OCI-LY1 (cell line): ENCODE measurements at regions not wholly inside any gene's neighbourhood (a gene's known extent, or its start where the extent isn't known, plus 50 kb on each side); places are given as distances from the start of the nearest gene placed in this dataset.

Source experiments
- H2AFZ ChIP-seq: fragments of 200-600 bp; sonication (generic), shearing (Covaris generic); 2 replicates; pipeline ENCODE4 v1.6.0; 2014; ENCODE audit warnings: antibody characterized with exemption, mild to moderate bottlenecking, low read length
- H3F3A ChIP-seq: fragments of 200-600 bp; sonication (generic), shearing (Covaris generic); 2 replicates; pipeline ENCODE4 v1.6.0; 2014; ENCODE audit warnings: mild to moderate bottlenecking, antibody characterized with exemption, low read length, moderate library complexity; ENCODE audit not compliant: insufficient read depth
- H3K27ac ChIP-seq: fragments of 200-600 bp; sonication (generic); 2 replicates; pipeline ENCODE4 v1.5.1; 2014; ENCODE audit warnings: low read length, mixed run types, mild to moderate bottlenecking, low read depth; ENCODE audit not compliant: poor library complexity, severe bottlenecking
- H3K27me3 ChIP-seq: fragments of 200-600 bp; sonication (generic); 2 replicates; pipeline ENCODE4 v1.6.0; 2014; ENCODE audit warnings: antibody characterized with exemption, mild to moderate bottlenecking, low read length, moderate library complexity; ENCODE audit not compliant: insufficient read depth
- H3K36me3 ChIP-seq: fragments of 200-600 bp; sonication (generic); 2 replicates; pipeline ENCODE4 v1.6.1; 2014; ENCODE audit warnings: mild to moderate bottlenecking, antibody characterized with exemption, low read length, moderate library complexity, mixed read lengths; ENCODE audit not compliant: insufficient read depth
- H3K4me1 ChIP-seq: fragments of 200-600 bp; sonication (generic); 2 replicates; pipeline ENCODE4 v1.5.1; 2014; ENCODE audit warnings: mild to moderate bottlenecking, low read length, moderate library complexity; ENCODE audit not compliant: insufficient read depth, severe bottlenecking
- H3K4me2 ChIP-seq: fragments of 200-600 bp; sonication (generic), shearing (Covaris generic); 2 replicates; pipeline ENCODE4 v1.6.1; 2014; ENCODE audit warnings: low read length
- H3K4me3 ChIP-seq: fragments of 200-600 bp; sonication (generic); 2 replicates; pipeline ENCODE4 v1.5.1; 2014; ENCODE audit warnings: low read length, low read depth, mild to moderate bottlenecking, mixed read lengths; ENCODE audit not compliant: poor library complexity, severe bottlenecking
- H3K79me2 ChIP-seq: fragments of 200-600 bp; shearing (Covaris generic); 2 replicates; pipeline ENCODE4 v1.6.1; 2016; ENCODE audit warnings: mixed run types, low read length, mixed read lengths; ENCODE audit not compliant: insufficient read depth
- H3K9ac ChIP-seq: fragments of 200-600 bp; sonication (generic), shearing (Covaris generic); 2 replicates; pipeline ENCODE4 v1.6.1; 2014; ENCODE audit warnings: mild to moderate bottlenecking, low read length, mixed read lengths
- H3K9me2 ChIP-seq: fragments of 200-600 bp; sonication (generic), shearing (Covaris generic); 2 replicates; pipeline ENCODE4 v1.6.1; 2014; ENCODE audit warnings: low read depth, mild to moderate bottlenecking, low read length, mixed read lengths
- H3K9me3 ChIP-seq: fragments of 200-600 bp; shearing (Covaris generic); 2 replicates; pipeline ENCODE4 v1.6.1; 2014; ENCODE audit warnings: low read length, mixed read lengths
- H4K20me1 ChIP-seq: fragments of 200-600 bp; sonication (generic), shearing (Covaris generic); 2 replicates; pipeline ENCODE4 v1.6.0; 2016; ENCODE audit warnings: mild to moderate bottlenecking, low read length; ENCODE audit not compliant: insufficient read depth
- CTCF ChIP-seq: fragments of 200-600 bp; sonication (generic), shearing (Covaris generic); IDR thresholded peaks from 2 replicates; pipeline ENCODE4 v1.5.1; 2017; ENCODE audit warnings: mild to moderate bottlenecking, antibody characterized with exemption, low read length, moderate library complexity, mixed read lengths
- EZH2 ChIP-seq: fragments of 200-600 bp; sonication (generic), shearing (Covaris generic); IDR thresholded peaks from 2 replicates; pipeline ENCODE4 v1.8.0; 2017; ENCODE audit warnings: borderline replicate concordance, mixed run types, mild to moderate bottlenecking, antibody characterized with exemption, low read length, moderate library complexity, mixed read lengths

- no peaks in the 10 kb centered on the region for H3K36me3 ChIP-seq
- no peaks in the 10 kb centered on the region for H3F3A ChIP-seq
- H3K9me2 ChIP-seq: no peaks in the 10 kb centered on the region
- H3K9me3 ChIP-seq: no peaks in the 10 kb centered on the region
- no peak overlapping the region for H3K27ac ChIP-seq
- no peak overlapping the region for H2AFZ ChIP-seq
- no peaks in the 10 kb centered on the region for H3K79me2 ChIP-seq
- no peak overlapping the region for H3K4me2 ChIP-seq
- no peaks in the 10 kb centered on the region for H3K27me3 ChIP-seq
- no peak overlapping the region for H3K9ac ChIP-seq
- no peaks in the 10 kb centered on the region for H3K4me1 ChIP-seq
- H3K4me3 ChIP-seq: no peak overlapping the region
- H4K20me1 ChIP-seq: no peaks in the 10 kb centered on the region
- TF ChIP-seq CTCF (no peak), EZH2 (no peak)
Measured at GRCh38 chr1:209046935-209047334, 536.6 kb upstream of the CAMK1G start.

- Histone ChIP-seq H3K36me3 (no peaks in the 10 kb centered on the region), H3K9ac (no peak overlapping the region), H3K4me1 (no peaks in the 10 kb centered on the region), H3K9me3 (no peaks in the 10 kb centered on the region), H3F3A (no peaks in the 10 kb centered on the region), H3K4me2 (no peak overlapping the region), H4K20me1 (no peaks in the 10 kb centered on the region), H3K79me2 (no peaks in the 10 kb centered on the region), H3K9me2 (no peaks in the 10 kb centered on the region), H3K4me3 (no peak overlapping the region), H2AFZ (no peak overlapping the region), H3K27ac (no peak overlapping the region), H3K27me3 (no peaks in the 10 kb centered on the region)
- TF ChIP-seq EZH2 (no peak), CTCF (no peak)
Measured at GRCh38 chr1:209048941-209049669, 534.4 kb upstream of the CAMK1G start.

- TF ChIP-seq EZH2 (no peak), CTCF (no peak)
- Histone ChIP-seq H3K4me3 (no peak overlapping the region), H3K79me2 (no peaks in the 10 kb centered on the region), H3F3A (no peaks in the 10 kb centered on the region), H3K9me3 (no peaks in the 10 kb centered on the region), H2AFZ (no peak overlapping the region), H4K20me1 (no peaks in the 10 kb centered on the region), H3K27me3 (no peaks in the 10 kb centered on the region), H3K4me2 (no peak overlapping the region), H3K36me3 (no peaks in the 10 kb centered on the region), H3K4me1 (no peaks in the 10 kb centered on the region), H3K27ac (no peak overlapping the region), H3K9me2 (no peaks in the 10 kb centered on the region), H3K9ac (no peak overlapping the region)
Measured at GRCh38 chr1:209051570-209051969, 531.9 kb upstream of the CAMK1G start.
